Erythroblast (primary cell): ENCODE measurements at regions not wholly inside any gene's neighbourhood (a gene's known extent, or its start where the extent isn't known, plus 50 kb on each side); places are given as distances from the start of the nearest gene placed in this dataset.
"Not testable (repeated sequence)": the region's sequence is repeated elsewhere in the genome, so short reads cannot be mapped to it uniquely, and the experiment has no call there.

Source experiments
- DNase-seq, 2 experiments: peaks; one replicate each; lab custom pipeline; 2025; lab: John Stamatoyannopoulos, UW
- GATA1 ChIP-seq: IDR thresholded peaks from 2 replicates; pipeline ENCODE4 v1.6.1; 2011; ENCODE audit warnings: low read depth, mild to moderate bottlenecking, control low read depth, low read length, moderate library complexity
- POLR2A ChIP-seq: IDR thresholded peaks from 2 replicates; pipeline ENCODE4 v1.6.1; 2011; ENCODE audit warnings: mild to moderate bottlenecking, low read length

DNA sequence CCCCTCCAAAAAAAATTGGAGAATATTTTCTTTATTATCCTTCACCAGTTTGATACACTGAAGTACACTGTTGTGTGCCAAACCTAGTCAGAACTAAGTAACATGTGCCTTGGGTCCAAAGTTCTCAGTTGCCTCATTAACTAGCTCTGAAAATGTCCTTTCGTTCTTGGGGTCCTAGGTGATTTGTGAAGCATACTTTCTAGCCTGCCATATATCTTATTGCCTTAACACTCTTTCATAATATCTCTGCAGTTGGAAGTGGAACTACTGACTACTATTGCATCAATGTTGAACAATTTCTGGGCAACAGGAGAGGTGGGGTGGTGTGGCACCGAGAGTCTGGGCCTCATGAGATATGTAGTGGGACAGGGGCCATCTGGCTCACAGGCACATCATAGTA is 592.9 kb upstream of the FBXO33 start:
- TF ChIP-seq POLR2A = no peak
- TF ChIP-seq GATA1 = no peak
- no peak for DNase-seq

DNA sequence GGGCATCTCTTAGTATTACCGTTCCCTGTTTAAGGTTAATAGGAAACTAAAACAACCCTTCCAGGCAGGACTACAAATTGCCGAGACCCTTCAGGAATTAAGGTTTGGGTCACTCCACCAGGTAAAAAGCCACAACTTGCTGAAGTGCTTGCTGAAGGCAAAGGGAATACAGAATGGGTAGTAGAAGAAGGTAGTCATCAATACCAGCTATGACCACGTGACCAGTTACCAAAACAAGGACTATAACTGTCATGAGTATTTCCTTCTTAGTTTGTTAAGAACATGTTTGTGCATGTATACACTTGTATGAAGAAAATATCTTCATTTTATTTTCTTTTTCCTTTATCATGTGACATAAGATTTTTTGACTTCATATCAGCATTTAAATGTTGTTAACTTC is 578.7 kb upstream of the FBXO33 start:
- TF ChIP-seq GATA1 (no peak), POLR2A (no peak)
- no peak for DNase-seq

GRCh38 chr14:40009771-40010170 is 577.5 kb upstream of the FBXO33 start:
- DNase-seq = no peak
- TF ChIP-seq POLR2A (no peak), GATA1 (no peak)

- DNase-seq = not testable (repeated sequence)
These were observed 576.1 kb upstream of the FBXO33 start for GRCh38 chr14:40008345-40008744.

- TF ChIP-seq POLR2A (no peak), GATA1 (no peak)
- no peak for DNase-seq
These were observed 572.8 kb upstream of the FBXO33 start for GRCh38 chr14:40004871-40005500.

GRCh38 chr14:40003773-40004172 is 571.5 kb upstream of the FBXO33 start:
- TF ChIP-seq GATA1 (no peak), POLR2A (no peak)
- no peak for DNase-seq

DNA sequence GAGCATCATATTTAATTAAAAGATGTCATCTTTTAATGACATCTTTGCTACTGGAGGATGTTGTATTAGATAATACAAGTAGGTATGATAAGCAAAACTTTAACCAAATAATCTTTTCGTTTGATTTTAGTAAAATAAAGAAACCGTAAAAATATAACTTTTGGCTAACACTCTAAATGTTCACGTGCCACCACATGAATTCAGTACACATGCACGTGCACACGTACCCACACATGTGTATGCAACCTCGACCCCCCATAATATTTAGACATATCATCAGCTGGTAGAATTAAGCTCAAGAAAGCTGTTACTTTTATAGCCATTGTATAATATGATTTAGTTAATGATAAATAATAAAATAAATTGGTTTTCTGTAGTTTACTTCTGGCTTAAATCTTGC is 566.6 kb upstream of the FBXO33 start:
- no peak for DNase-seq
- TF ChIP-seq POLR2A = no peak
- TF ChIP-seq GATA1 = no peak

DNA sequence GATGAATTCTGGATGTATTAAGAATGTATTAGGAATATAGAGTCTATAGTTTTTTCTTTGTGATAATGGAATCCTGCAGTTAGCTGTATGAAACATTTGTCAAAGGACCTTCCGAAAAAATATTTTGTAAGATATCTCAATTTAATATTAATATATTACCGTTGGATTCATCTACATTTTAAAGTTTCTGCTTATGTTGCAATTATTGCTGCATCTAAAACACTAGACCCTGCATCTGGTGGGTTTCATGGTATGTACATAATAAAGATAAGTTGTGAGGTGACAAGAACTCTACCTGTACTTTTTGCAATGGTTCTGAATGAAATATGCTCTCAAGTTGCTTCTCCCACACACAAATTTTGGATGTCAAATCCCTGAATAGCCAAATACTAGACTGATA is 565.9 kb upstream of the FBXO33 start:
- TF ChIP-seq POLR2A = no peak
- no peak for TF ChIP-seq GATA1
- no peak for DNase-seq

DNA sequence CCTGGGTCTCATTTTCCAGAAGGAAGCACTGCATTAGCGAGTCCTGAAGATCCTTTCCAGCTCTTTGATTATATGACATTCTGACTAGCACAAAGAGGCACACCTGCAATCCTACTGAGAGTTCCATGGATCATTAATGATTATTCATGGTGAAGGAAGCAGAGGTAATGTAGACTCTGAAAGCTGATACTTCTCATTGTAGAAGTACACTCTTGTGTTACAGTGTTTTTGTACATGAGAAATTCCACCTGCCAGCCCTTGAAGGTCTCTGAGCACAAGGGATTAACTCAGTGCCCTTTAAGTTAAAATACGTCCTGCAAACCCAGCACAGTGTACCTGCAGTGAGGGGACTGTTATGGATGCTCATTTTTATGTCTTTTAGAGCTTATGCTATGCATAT is 558.8 kb upstream of the FBXO33 start:
- DNase-seq = no peak
- TF ChIP-seq GATA1 (no peak), POLR2A (no peak)

DNA sequence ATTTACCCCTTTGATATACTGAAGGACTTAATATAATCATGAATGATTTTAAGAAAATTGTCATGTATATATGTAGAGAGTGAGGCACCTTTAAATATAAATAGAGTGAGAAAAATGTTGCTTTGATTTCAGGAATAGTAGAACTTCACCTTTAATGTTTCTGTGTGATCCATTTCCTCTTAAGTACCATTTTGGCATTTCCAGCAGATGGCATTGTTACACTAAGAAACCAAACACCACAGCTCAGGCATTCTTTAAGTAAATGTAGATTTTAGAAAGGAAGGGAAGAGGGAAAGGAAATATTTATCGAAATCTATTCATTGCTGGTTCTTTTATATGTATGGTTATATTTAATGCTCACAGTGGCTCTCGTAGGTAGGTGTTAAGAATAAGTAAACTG is 556.7 kb upstream of the FBXO33 start:
- DNase-seq = peak; percentile 1 to 7
- TF ChIP-seq POLR2A (no peak), GATA1 (no peak)

DNA sequence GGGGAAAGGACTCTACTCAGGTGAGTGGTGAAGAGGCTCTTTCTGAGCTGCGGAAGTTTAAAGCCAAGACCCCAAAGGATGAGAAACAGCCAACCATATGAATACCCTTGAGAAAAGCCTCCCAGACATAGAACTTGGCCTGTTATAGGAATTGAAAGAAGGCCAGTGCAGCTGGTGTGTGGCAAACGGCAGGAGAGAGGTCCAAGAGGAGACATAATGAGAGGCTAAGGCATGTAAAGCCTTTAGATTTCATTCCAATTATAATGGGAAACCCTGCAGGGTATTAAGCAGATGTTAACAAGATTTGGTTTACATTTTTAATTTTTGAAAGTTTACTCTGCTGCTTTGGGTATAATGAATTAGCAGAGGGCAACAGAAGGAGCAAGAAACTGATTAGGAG is 552.1 kb upstream of the FBXO33 start:
- no peak for DNase-seq
- TF ChIP-seq GATA1 (no peak), POLR2A (no peak)

DNA sequence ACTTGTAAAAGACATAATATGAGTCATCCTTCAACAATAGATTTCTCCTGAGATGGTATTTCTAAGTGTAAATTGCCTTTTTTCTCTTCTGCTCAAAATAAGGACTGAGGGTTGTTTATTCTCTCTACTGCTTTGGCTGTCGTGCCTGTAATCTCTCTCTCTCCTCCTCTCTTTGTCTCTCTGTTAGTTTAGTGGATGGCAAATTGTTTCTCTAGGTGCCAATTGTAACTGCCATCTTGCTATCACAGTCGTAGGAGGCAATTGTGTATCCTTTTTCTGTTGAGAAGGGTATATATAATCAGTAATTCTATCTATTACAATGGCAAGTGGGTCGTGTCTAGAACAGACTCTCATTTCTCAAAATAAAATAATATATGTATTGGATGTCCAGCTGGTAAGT is 545.0 kb upstream of the FBXO33 start:
- no peak for DNase-seq
- no peak for TF ChIP-seq GATA1
- TF ChIP-seq POLR2A = no peak

DNA sequence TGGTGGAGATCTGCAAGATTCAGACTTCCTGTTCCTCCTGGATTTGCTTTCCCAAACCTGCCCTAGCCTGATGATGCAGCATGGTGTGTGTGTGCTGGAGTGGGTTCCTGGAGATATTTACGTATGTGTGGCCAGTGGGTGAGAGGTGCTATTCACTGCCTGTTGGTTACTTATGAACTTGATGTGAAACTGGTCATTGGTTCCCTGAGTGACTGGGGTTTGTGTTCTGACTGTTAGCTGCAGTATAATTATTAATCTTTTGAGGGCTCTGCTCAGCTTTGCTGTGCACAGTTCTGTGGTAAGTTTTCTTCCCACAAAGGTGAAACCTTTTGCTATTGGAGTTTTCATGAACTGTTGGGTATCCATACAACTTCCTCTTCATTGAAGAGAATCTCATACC is 541.8 kb upstream of the FBXO33 start:
- TF ChIP-seq GATA1 (no peak), POLR2A (no peak)
- DNase-seq = no peak

DNA sequence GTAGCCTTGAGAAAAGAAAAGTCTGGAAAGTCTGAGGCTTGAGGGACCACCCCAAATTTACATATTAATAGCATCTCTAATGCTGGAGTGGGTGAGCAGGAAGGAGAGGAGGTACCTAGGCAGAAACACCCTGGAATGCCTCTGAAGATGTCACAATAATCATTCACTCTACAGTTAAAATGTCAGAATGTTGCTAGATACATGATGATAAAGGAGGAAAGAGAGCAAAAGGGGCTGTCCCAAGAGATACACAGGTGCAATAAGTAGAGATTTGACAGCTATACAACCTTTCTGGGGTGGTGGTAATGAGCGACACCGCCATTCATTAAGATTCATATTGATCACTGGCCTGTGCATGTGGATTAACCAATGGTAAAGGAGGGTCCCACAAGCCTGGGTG is 540.5 kb upstream of the FBXO33 start:
- no peak for DNase-seq
- no peak for TF ChIP-seq POLR2A
- no peak for TF ChIP-seq GATA1

DNA sequence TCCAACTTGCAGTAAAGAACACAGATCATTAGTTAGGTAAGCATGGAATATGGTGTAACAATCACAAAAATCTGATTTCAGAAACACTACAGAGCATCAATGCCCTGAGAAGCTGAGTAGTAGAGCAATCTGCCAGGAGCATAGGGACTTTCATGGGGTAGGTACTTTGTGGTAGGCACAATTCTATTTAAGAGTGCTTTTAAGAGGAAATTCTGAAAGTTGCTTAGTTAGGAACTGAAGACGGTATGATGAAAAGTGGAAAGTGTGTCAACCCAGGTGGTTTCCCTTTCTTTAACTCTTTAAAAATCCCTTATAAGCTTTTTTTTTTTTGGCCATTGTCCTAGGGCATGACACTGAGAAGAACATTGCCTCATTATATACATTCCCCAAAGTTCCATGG is 535.7 kb upstream of the FBXO33 start:
- DNase-seq = no peak
- no peak for TF ChIP-seq POLR2A
- TF ChIP-seq GATA1 = no peak
